IMR-90 (cell line): ENCODE measurements at regions not wholly inside any gene's neighbourhood (a gene's known extent, or its start where the extent isn't known, plus 50 kb on each side); places are given as distances from the start of the nearest gene placed in this dataset.

Source experiments
- ATAC-seq: fragments of 200-7000 bp; cut with Tn5 transposase; 2 replicates; pipeline ENCODE4 v1.9.1; 2020; ENCODE audit warnings: low read depth, mild to moderate bottlenecking, moderate library complexity
- BruUV-seq: library from RNA; stranded (reverse); fragments of 400-500 nt; replicated peaks from 2 replicates; lab custom pipeline; 2021; lab: Mats Ljungman, UMichigan
- CTCF ChIA-PET: fragments of 300-600 bp; formaldehyde crosslinking; extraction: SDS; loops from one replicate; lab custom pipeline; 2021; ENCODE audit warnings: antibody characterized with exemption; lab: Yijun Ruan, JAX
- POLR2A ChIA-PET: fragments of 300-600 bp; sonication (Branson Sonifier 250); formaldehyde crosslinking; loops from one replicate; lab custom pipeline; 2022; ENCODE audit warnings: antibody characterized with exemption; ENCODE audit not compliant: unreplicated experiment; lab: Charles Lee
- DNase-seq: peaks from one replicate; pipeline ENCODE4 v3.0.0; 2013
- H2AFZ ChIP-seq: replicated peaks from 2 replicates; pipeline ENCODE3; 2013; ENCODE audit warnings: low read length, mild to moderate bottlenecking; ENCODE audit not compliant: poor library complexity
- H2AK5ac ChIP-seq: 2 replicates; pipeline ENCODE4 v1.6.1; 2013; ENCODE audit warnings: low read depth, low read length, inconsistent platforms
- H2AK9ac ChIP-seq: replicated peaks from 2 replicates; pipeline ENCODE3; 2013; ENCODE audit warnings: mild to moderate bottlenecking, low read depth, low read length, moderate library complexity; ENCODE audit not compliant: poor library complexity
- H2BK120ac ChIP-seq: 2 replicates; pipeline ENCODE4 v1.6.1; 2013; ENCODE audit warnings: low read depth, low read length, inconsistent platforms
- H2BK15ac ChIP-seq: 3 replicates; pipeline ENCODE4 v1.6.1; 2013; ENCODE audit warnings: low read depth, low read length, inconsistent platforms
- H2BK20ac ChIP-seq: 2 replicates; pipeline ENCODE4 v1.6.1; 2013; ENCODE audit warnings: low read depth, mild to moderate bottlenecking, inconsistent platforms, low read length, moderate library complexity
- H2BK5ac ChIP-seq: 2 replicates; pipeline ENCODE4 v1.6.1; 2013; ENCODE audit warnings: mild to moderate bottlenecking, low read depth, low read length, inconsistent platforms; ENCODE audit not compliant: poor library complexity, severe bottlenecking
- H3K14ac ChIP-seq: replicated peaks from 2 replicates; pipeline ENCODE4 v1.6.1; 2013; ENCODE audit warnings: low read depth, low read length, inconsistent platforms
- H3K18ac ChIP-seq: 2 replicates; pipeline ENCODE4 v1.6.1; 2013; ENCODE audit warnings: low read depth, low read length, control low read depth
- H3K23ac ChIP-seq: 2 replicates; pipeline ENCODE4 v1.6.1; 2013; ENCODE audit warnings: low read depth, low read length, inconsistent platforms
- H3K27ac ChIP-seq: 2 replicates; pipeline ENCODE4 v1.5.1; 2013; ENCODE audit warnings: mild to moderate bottlenecking, control low read depth, low read length; ENCODE audit not compliant: insufficient read depth
- H3K27me3 ChIP-seq: 2 replicates; pipeline ENCODE4 v1.6.1; 2013; ENCODE audit warnings: low read length; ENCODE audit not compliant: control insufficient read depth, insufficient read depth
- H3K36me3 ChIP-seq: 2 replicates; pipeline ENCODE4 v1.6.1; 2013; ENCODE audit warnings: low read length, mixed read lengths; ENCODE audit not compliant: control insufficient read depth, insufficient read depth
- H3K4ac ChIP-seq: 2 replicates; pipeline ENCODE4 v1.6.1; 2013; ENCODE audit warnings: low read depth, low read length, inconsistent platforms
- H3K4me1 ChIP-seq: 2 replicates; pipeline ENCODE4 v1.6.1; 2013; ENCODE audit warnings: low read length, mixed read lengths; ENCODE audit not compliant: control insufficient read depth, insufficient read depth
- H3K4me2 ChIP-seq: 2 replicates; pipeline ENCODE4 v1.6.1; 2013; ENCODE audit warnings: low read depth, mild to moderate bottlenecking, control low read depth, low read length, moderate library complexity
- H3K4me3 ChIP-seq: 2 replicates; pipeline ENCODE4 v1.5.1; 2013; ENCODE audit warnings: low read depth, mild to moderate bottlenecking, control low read depth, low read length, moderate library complexity; ENCODE audit not compliant: insufficient read depth
- H3K56ac ChIP-seq: 2 replicates; pipeline ENCODE4 v1.6.1; 2013; ENCODE audit warnings: low read length, inconsistent platforms; ENCODE audit not compliant: insufficient read depth; ENCODE audit errors: extremely low read depth
- H3K79me1 ChIP-seq, 2 experiments: 2 replicates each; pipeline ENCODE4 v1.6.1; 2013; ENCODE audit warnings: low read length in 2 of 2, inconsistent platforms in 1 of 2, low read depth in 1 of 2
- H3K9ac ChIP-seq: 2 replicates; pipeline ENCODE4 v1.6.1; 2013; ENCODE audit warnings: low read depth, low read length, control low read depth
- H3K9me1 ChIP-seq: 2 replicates; pipeline ENCODE4 v1.6.1; 2013; ENCODE audit warnings: low read length, inconsistent platforms; ENCODE audit not compliant: insufficient read depth
- H3K9me3 ChIP-seq: 2 replicates; pipeline ENCODE4 v1.6.1; 2013; ENCODE audit warnings: low read length; ENCODE audit not compliant: control insufficient read depth, insufficient read depth
- H4K20me1 ChIP-seq: 2 replicates; pipeline ENCODE4 v1.6.1; 2013; ENCODE audit warnings: low read length, inconsistent platforms; ENCODE audit not compliant: insufficient read depth
- H4K5ac ChIP-seq: 2 replicates; pipeline ENCODE4 v1.6.1; 2013; ENCODE audit warnings: mild to moderate bottlenecking, low read depth, low read length, control low read depth
- H4K8ac ChIP-seq, 2 experiments: 2 replicates each; pipeline ENCODE4 v1.6.1; 2013; ENCODE audit warnings: low read depth in 2 of 2, low read length in 2 of 2, control low read depth in 1 of 2, inconsistent platforms in 1 of 2
- H4K91ac ChIP-seq: 2 replicates; pipeline ENCODE4 v1.6.1; 2013; ENCODE audit warnings: low read depth, low read length, inconsistent platforms; ENCODE audit not compliant: insufficient read depth
- CEBPB ChIP-seq: IDR thresholded peaks from 2 replicates; pipeline ENCODE4 v1.6.1; 2012; ENCODE audit warnings: low read depth, low read length, improper control_type of control experiment
- CTCF ChIP-seq: conservative IDR thresholded peaks from 2 replicates; pipeline ENCODE4 v1.5.1; 2012; ENCODE audit warnings: mild to moderate bottlenecking, low read depth, low read length, improper control_type of control experiment
- FOS ChIP-seq: fragments of 150-350 bp; IDR thresholded peaks from 2 replicates; pipeline ENCODE4 v1.6.1; 2016; ENCODE audit warnings: low read depth, low read length
- MAFK ChIP-seq: IDR thresholded peaks from 2 replicates; pipeline ENCODE4 v1.6.1; 2012; ENCODE audit warnings: low read depth, low read length, improper control_type of control experiment
- MAZ ChIP-seq: IDR thresholded peaks from 2 replicates; pipeline ENCODE4 v1.6.1; 2012; ENCODE audit warnings: low read depth, mild to moderate bottlenecking, low read length, improper control_type of control experiment, moderate library complexity, borderline replicate concordance
- NFE2L2 ChIP-seq: fragments of 150-350 bp; IDR thresholded peaks from 2 replicates; pipeline ENCODE4 v1.6.1; 2016; ENCODE audit warnings: low read depth, mild to moderate bottlenecking, low read length
- RCOR1 ChIP-seq: IDR thresholded peaks from 2 replicates; pipeline ENCODE4 v1.6.1; 2012; ENCODE audit warnings: mild to moderate bottlenecking, low read length, improper control_type of control experiment; ENCODE audit not compliant: insufficient replicate concordance
- SMC3 ChIP-seq: fragments of 150-350 bp; IDR thresholded peaks from 2 replicates; pipeline ENCODE4 v1.6.1; 2016; ENCODE audit warnings: low read depth, mild to moderate bottlenecking, antibody characterized with exemption, low read length, moderate library complexity
- WGBS, 2 experiments: methylation state at CpG; one replicate each; pipeline versions ENCODE4 v1.1.5 to v1.1.7; 2013; ENCODE audit warnings: missing lambda C conversion rate in 2 of 2; ENCODE audit not compliant: insufficient read length in 1 of 2; ENCODE audit errors: extremely low coverage in 2 of 2; 5-methylcytosine and 5-hydroxymethylcytosine counted together
- dilution Hi-C: fragments of 300-500 bp; cut with HindIII; formaldehyde crosslinking; loops from one replicate; pipeline ENCODE4 v1.14.3; 2018; ENCODE audit warnings: low sequenced_read_pairs; ENCODE audit not compliant: unreplicated experiment
- in situ Hi-C: fragments of 300-500 bp; cut with MboI; formaldehyde crosslinking; loops from 3 replicates; pipeline ENCODE4 v1.14.3; 2019; ENCODE audit warnings: low sequenced_read_pairs, inconsistent platforms, mixed read lengths
- intact Hi-C: fragments of 100-400 bp; cut with micrococcal nuclease; formaldehyde crosslinking; loops from 2 replicates; pipeline ENCODE4 v1.10.0; 2022
- TF ChIP-seq, protein P1 (sequence below): fragments of 150-350 bp; IDR thresholded peaks from 2 replicates; pipeline ENCODE4 v1.6.1; 2017; ENCODE audit warnings: mild to moderate bottlenecking, antibody characterized with exemption, low read length, low read depth

DNA sequence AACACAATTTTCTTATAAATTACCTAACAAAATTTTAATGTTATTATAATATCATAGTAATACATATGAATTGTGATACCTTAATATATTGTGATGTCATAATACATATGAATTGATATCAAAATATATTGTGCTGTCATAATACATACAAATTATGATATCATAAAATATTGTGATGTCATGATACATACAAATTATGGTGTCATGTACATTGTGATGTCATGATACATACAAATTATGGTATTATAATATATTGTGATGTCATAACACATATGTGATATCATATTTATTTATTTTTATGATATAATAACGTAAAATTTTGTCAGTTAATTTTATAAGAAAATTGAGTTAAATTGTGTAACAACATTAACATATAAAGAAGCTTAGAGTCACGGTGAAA lies 1927.2 kb downstream of the TP53TG3F start:
- WGBS, 2 experiments: no CpG with 5 or more reads among the region's 2 CpGs
- POLR2A ChIA-PET: no interaction called here
- no TSS peak for BruUV-seq

More for the DNA sequence above, 1927.2 kb downstream of the TP53TG3F start:
- Histone ChIP-seq H3K4ac (no peak overlapping the region), H2BK120ac (no peak overlapping the region), H4K8ac (no peak overlapping the region), H2BK15ac (no peak overlapping the region), H4K91ac (no peak overlapping the region), H3K4me1 (no peaks in the 10 kb centered on the region), H2AK5ac (no peak overlapping the region), H3K27ac (no peak overlapping the region), H3K56ac (no peak overlapping the region), H4K5ac (no peak overlapping the region), H3K9me1 (no peaks in the 10 kb centered on the region), H3K18ac (no peak overlapping the region), H2AK9ac (no peak overlapping the region), H3K4me2 (no peak overlapping the region), H3K27me3 (no peaks in the 10 kb centered on the region), H2AFZ (no peak overlapping the region), H3K9me3 (peaks cover 6% of the 10 kb centered on the region), H3K36me3 (no peaks in the 10 kb centered on the region), H2BK5ac (no peak overlapping the region), H3K9ac (no peak overlapping the region), H4K20me1 (no peaks in the 10 kb centered on the region), H3K79me1 (no peaks in the 10 kb centered on the region), H2BK20ac (no peak overlapping the region), H3K23ac (no peak overlapping the region), H3K14ac (no peak overlapping the region), H3K4me3 (no peak overlapping the region)
- intact Hi-C loops: no loop called here
- DNase-seq: no peak
- TF ChIP-seq, protein P1, sequence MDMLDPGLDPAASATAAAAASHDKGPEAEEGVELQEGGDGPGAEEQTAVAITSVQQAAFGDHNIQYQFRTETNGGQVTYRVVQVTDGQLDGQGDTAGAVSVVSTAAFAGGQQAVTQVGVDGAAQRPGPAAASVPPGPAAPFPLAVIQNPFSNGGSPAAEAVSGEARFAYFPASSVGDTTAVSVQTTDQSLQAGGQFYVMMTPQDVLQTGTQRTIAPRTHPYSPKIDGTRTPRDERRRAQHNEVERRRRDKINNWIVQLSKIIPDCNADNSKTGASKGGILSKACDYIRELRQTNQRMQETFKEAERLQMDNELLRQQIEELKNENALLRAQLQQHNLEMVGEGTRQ: no peak
- TF ChIP-seq SMC3: no peak
- no peak for TF ChIP-seq NFE2L2
- TF ChIP-seq CEBPB: no peak
- no peak for TF ChIP-seq MAZ
- no peak for TF ChIP-seq RCOR1
- no peak for TF ChIP-seq MAFK
- TF ChIP-seq CTCF: no peak
- TF ChIP-seq FOS: no peak
- ATAC-seq: no peak
- dilution Hi-C loops: no loop called here
- CTCF ChIA-PET: no interaction called here
- in situ Hi-C loops: no loop called here
